Neutrophil (primary cell): ENCODE measurements at regions not wholly inside any gene's neighbourhood (a gene's known extent, or its start where the extent isn't known, plus 50 kb on each side); places are given as distances from the start of the nearest gene placed in this dataset.

Experiments used
- H3K27ac ChIP-seq: fragments of 200-600 bp; sonication (generic); 2 replicates; pipeline ENCODE4 v1.5.1; 2016; ENCODE audit warnings: mild to moderate bottlenecking, moderate library complexity
- H3K27me3 ChIP-seq: fragments of 200-600 bp; sonication (generic); 2 replicates; pipeline ENCODE4 v1.6.0; 2016; ENCODE audit warnings: mild to moderate bottlenecking
- H3K36me3 ChIP-seq: fragments of 200-600 bp; sonication (generic); 2 replicates; pipeline ENCODE4 v1.5.1; 2017
- H3K4me1 ChIP-seq, 2 experiments: fragments of 200-600 bp in 1 of 2; sonication (generic) in 1 of 2; 1 replicate in 1 of 2; 2 replicates in 1 of 2; pipeline versions ENCODE4 v1.5.1 to v1.6.1; 2013 to 2016; ENCODE audit warnings: low read depth in 1 of 2, low read length in 1 of 2, mild to moderate bottlenecking in 1 of 2, moderate library complexity in 1 of 2; ENCODE audit not compliant: control insufficient read depth in 1 of 2, insufficient read depth in 1 of 2
- H3K4me3 ChIP-seq, 2 experiments: fragments of 200-600 bp in 1 of 2; sonication (generic) in 1 of 2; 1 replicate in 1 of 2; 2 replicates in 1 of 2; pipeline ENCODE4 v1.5.1; 2013 to 2016; ENCODE audit warnings: low read depth in 1 of 2, low read length in 1 of 2, mild to moderate bottlenecking in 1 of 2, moderate library complexity in 1 of 2
- H3K9me3 ChIP-seq: fragments of 200-600 bp; sonication (generic); 2 replicates; pipeline ENCODE4 v1.5.1; 2016
- CTCF ChIP-seq: fragments of 200-600 bp; sonication (generic); IDR thresholded peaks from 2 replicates; pipeline ENCODE4 v1.5.1; 2016; ENCODE audit warnings: antibody characterized with exemption

DNA sequence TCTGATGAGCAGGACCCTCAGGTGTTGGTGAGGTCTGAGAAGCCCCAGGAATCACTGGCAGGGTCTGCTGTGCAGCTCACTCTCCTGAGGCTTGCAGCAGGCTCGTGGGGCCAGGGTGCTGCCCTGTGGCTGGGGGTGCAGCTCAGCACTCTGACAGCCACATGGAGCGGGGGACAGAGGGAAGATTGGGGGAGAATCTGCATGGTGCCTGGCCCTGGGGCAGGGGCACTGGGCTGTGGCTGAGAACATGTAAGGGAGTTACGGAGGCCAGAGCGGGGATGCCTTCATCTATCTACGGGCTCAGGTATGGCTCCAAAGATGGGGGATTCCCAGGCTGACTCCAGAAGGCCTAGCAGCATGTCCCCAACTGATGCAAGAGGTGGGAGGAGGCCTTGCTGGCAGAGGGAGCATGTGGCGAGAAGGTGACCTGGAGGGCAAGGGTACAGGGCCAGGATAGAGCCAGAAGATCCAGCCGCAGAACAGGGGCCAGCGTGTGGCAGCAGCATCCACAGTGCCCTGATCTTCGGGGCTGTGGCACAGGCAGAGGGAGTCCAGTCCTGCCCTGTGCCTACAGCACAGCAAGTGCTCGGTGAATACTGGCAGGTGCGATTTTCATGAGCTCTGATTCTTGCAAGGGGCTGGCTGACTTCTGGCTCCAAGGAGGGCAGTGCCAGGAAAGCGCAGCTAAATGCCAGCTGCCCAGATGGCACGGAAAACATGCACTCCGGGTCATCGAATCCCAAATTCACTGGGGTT, 184.7 kb downstream of the CTTN start:
- Histone ChIP-seq H3K9me3 (no peaks in the 10 kb centered on the region), H3K4me3 (no peak overlapping the region), H3K27ac (no peak overlapping the region), H3K4me1 (no peaks in the 10 kb centered on the region), H3K27me3 (no peaks in the 10 kb centered on the region), H3K36me3 (no peaks in the 10 kb centered on the region)
- TF ChIP-seq CTCF: no peak

DNA sequence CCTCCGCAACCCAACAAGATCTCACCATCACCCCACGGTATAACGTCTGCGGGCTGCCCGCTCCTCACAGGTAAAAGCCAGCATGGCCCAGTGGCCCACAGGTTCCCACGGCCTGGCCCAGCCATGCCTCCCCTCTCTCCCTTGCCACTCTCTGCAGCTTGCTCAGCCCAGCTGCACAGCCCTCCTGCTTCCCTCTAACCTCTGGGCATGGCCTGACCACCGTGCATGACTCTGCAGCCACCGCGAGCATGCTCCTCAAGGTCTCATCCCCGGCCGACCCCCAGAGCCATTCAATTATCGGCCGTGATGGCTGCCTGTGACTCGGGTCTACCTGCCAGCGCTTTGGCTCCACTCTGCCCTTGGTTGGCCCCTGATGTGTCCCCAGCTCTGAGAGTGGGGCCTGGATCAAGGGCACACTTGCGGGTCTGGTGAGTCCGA, 185.5 kb downstream of the CTTN start:
- Histone ChIP-seq H3K4me3 (no peak overlapping the region), H3K27ac (no peak overlapping the region), H3K4me1 (no peaks in the 10 kb centered on the region), H3K36me3 (no peaks in the 10 kb centered on the region), H3K9me3 (no peaks in the 10 kb centered on the region), H3K27me3 (no peaks in the 10 kb centered on the region)
- no peak for TF ChIP-seq CTCF

DNA sequence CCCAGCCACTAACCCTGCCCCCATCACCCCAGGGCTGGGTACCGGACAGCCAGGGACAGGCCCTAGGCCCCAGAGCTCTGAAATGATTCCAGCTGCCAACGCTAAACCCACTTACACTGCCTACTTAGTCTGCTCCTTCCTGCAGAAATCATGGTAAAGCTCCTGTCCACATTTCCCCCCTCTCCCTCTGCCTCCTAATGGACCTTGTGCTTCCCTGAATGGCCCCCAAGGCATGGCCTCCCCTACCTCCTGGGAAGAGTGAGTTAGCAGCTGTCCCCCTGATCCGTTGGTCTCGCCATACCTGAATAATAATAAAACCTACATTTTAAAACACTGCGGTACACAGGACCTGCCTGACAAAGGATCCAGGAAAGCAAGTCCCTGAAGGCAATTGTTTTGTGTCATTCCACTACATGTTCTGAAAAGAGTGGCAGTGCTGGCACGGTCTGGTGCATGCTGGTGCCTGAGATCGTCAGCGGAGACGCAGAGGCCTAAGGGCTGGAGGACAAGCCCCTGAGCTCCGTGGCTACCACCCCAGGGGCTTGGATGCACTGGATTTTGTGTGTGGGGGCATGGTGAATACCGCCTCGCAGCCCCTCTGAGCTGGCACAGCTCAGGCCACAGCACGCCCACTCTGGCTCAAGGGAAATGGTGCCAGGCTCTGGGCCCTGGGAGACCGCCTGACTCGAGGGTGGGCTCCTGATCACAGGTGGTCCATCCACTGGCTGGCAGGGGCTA, 186.3 kb downstream of the CTTN start:
- no peak overlapping the region for H3K27ac ChIP-seq
- no peak overlapping the region for H3K4me3 ChIP-seq
- H3K27me3 ChIP-seq: peaks cover 5% of the 10 kb centered on the region
- no peaks in the 10 kb centered on the region for H3K9me3 ChIP-seq
- H3K36me3 ChIP-seq: no peaks in the 10 kb centered on the region
- TF ChIP-seq CTCF: no peak
- H3K4me1 ChIP-seq: no peaks in the 10 kb centered on the region

DNA sequence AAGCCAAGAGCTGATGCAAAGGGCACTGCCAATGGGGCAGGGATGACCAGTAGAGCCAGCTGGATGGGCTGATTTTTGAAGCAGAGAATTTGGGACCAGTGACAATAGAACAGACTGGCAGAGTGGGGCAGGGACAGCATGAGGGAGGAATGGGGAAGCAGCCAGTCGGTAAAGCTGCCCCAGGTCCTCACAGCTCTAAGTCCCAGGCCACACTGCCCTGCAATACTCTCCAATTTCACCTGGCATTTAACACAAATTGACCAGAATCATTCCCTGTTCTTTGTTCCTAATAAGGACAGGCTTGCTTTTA, 186.9 kb downstream of the CTTN start:
- Histone ChIP-seq H3K4me1 (no peaks in the 10 kb centered on the region), H3K9me3 (no peaks in the 10 kb centered on the region), H3K4me3 (no peak overlapping the region), H3K27ac (no peak overlapping the region), H3K27me3 (peaks cover 10% of the 10 kb centered on the region), H3K36me3 (no peaks in the 10 kb centered on the region)
- TF ChIP-seq CTCF: no peak

DNA sequence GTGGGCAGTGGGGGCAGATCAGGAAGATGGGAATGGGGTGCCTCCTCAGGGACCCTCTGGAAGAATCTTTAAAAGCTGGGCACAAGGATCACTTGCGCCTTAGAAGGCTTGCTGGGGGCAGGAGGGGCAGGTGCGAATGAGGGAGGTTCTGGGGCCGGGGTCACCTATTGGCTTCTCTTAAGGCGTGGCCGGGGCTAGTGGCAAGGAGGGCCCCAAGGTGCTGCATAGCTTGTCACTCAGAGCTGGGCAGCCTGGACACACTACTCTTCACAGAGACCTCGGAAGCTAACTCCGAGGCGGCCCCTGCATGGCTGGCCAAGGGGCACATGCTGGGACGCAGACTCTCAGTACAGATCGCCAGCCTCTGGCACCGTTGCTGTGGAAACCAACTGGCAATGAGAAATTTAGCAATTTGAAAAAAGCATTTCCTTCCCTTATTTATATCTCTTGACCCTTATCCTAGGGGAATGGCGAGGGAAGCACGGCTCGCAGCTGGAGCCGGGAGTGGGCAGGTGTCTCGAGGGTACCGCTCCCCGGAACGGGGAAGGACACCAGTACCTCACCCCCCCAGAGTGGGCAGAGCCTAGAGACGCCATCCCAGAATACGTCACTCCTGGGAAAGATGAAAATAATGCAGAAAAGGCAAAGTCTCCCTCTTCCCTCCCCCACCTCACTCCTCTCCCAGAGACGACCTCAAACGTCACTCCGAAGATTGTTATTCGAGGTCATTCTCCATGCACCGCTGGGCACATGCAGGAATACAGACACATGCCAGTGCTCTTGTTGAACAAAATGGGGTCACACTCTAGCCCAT, 188.1 kb downstream of the CTTN start:
- no peak for TF ChIP-seq CTCF
- Histone ChIP-seq H3K27ac (no peak overlapping the region), H3K9me3 (no peaks in the 10 kb centered on the region), H3K4me3 (no peak overlapping the region), H3K27me3 (peaks cover 19% of the 10 kb centered on the region), H3K36me3 (no peaks in the 10 kb centered on the region), H3K4me1 (no peaks in the 10 kb centered on the region)
